ENCODE measurements at regions not wholly inside any gene's neighbourhood (a gene's known extent, or its start where the extent isn't known, plus 50 kb on each side); places are given as distances from the start of the nearest gene placed in this dataset.
"Not testable (repeated sequence)": the region's sequence is repeated elsewhere in the genome, so short reads cannot be mapped to it uniquely, and the experiment has no call there.

GRCh38 chr14:105891221-105891602 is 364.8 kb downstream of the TMEM121 start:
- TF ChIP-seq CTCF (IDR thresholded peaks at IDR 0.05; ENCODE audit: low read depth, low read length), result no peak
- H3K4me3 ChIP-seq (ENCODE audit: low read depth, low read length), result no peak overlapping the region

- no peak overlapping the region for H3K4me3 ChIP-seq (ENCODE audit: low read depth, low read length)
- TF ChIP-seq CTCF (IDR thresholded peaks at IDR 0.05; ENCODE audit: low read depth, low read length), result no peak
Observed at GRCh38 chr14:105891631-105892452, 365.5 kb downstream of the TMEM121 start.

GRCh38 chr14:105892453-105893441 is 366.4 kb downstream of the TMEM121 start:
- not testable (repeated sequence) for H3K4me3 ChIP-seq (ENCODE audit: low read depth, low read length)

DNA sequence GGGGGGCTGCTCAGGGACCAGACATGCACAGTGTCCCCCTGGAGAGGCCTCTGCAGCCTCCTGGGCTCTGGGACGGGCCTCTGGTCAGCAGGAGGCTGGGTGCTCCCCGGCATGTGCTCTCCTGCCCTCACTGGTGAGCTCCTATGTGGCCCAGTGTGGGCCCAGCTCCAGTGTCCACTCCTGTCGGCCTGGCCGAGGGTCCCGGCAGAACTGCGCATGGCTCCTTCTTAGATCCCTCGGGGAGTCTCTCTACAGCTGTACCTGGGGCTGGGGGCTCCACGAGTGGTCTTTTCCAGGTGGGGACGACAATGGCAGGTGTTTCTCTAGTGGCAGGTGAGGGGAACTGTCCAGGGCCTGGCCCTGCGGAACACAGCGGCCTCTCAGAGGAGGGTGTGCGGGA is 367.3 kb downstream of the TMEM121 start:
- H3K4me3 ChIP-seq (ENCODE audit: low read depth, low read length), result not testable (repeated sequence)

DNA sequence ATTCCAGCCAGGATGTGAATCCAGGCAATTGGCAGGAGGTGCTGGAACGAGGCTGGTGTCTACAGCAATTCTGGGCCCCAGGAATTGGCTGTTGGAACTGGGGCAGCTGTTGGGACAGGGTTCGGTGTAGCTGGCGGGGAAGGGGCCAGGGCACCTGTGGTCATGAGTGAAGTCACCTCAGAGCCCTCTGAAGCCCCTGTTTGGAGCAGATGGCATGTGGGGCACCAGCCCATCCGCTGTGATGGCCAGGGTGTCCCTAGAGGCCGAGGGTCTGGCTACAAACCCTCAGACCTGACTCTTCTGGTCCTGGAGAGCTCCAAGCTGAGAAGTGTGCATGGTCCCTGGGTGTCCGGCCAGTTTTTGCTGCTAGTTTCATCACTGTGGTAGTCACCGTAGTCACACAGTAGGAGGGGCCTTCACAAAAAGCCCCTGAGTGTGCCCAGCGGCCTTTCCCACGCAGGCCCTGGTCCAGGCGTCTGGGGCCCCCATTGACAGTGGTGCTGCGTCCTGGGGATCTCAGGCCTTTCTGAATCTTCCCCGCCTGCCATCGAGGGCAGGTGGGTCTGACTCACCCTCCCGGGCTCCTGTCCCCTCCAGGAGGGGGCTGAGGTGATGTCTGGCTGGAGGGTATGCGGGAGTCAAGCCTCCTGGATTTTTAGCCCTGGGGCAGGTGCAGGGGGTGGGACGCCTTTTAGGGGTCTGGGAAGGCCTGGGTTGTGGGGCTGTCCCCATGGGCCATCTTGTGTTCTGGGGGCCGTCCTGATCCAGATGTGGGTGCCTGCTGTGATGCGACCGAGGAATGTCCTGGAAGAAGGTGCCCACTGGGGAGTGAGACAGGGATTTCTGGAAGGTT is 368.0 kb downstream of the TMEM121 start:
- no peak overlapping the region for H3K4me3 ChIP-seq (ENCODE audit: low read depth, low read length)
- TF ChIP-seq CTCF (IDR thresholded peaks at IDR 0.05; ENCODE audit: low read depth, low read length), result no peak

- TF ChIP-seq CTCF (IDR thresholded peaks at IDR 0.05; ENCODE audit: low read depth, low read length), result no peak
- H3K4me3 ChIP-seq (ENCODE audit: low read depth, low read length), result no peak overlapping the region
Observed at GRCh38 chr14:105894978-105895881, 368.8 kb downstream of the TMEM121 start.

DNA sequence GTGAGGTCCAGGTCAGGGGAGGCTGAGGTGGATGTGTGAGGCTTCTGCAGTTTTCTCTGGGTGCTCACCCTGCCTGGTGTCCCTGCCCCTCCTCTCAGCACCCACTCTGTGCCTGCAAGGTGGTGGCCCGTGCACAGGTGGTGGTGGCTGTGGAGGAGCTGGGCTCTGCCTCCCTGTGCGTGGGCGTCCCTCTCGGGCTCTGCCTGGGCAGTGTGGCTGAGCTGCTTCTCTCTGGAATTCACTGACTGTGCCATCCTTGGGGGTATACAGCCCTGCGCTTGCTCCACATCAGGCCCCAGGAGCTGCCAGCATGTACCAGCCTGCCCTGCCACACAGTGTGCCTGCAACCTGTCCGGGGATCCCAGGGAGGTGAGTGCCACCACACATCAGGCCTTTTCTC is 369.8 kb downstream of the TMEM121 start:
- H3K4me3 ChIP-seq (ENCODE audit: low read depth, low read length), result not testable (repeated sequence)

- not testable (repeated sequence) for H3K4me3 ChIP-seq (ENCODE audit: low read depth, low read length)
Observed at GRCh38 chr14:105896961-105897724, 370.8 kb downstream of the TMEM121 start.
